ENCODE measurements at regions not wholly inside any gene's neighbourhood (a gene's known extent, or its start where the extent isn't known, plus 50 kb on each side); places are given as distances from the start of the nearest gene placed in this dataset.
"Not testable (repeated sequence)": the region's sequence is repeated elsewhere in the genome, so short reads cannot be mapped to it uniquely, and the experiment has no call there.

DNA sequence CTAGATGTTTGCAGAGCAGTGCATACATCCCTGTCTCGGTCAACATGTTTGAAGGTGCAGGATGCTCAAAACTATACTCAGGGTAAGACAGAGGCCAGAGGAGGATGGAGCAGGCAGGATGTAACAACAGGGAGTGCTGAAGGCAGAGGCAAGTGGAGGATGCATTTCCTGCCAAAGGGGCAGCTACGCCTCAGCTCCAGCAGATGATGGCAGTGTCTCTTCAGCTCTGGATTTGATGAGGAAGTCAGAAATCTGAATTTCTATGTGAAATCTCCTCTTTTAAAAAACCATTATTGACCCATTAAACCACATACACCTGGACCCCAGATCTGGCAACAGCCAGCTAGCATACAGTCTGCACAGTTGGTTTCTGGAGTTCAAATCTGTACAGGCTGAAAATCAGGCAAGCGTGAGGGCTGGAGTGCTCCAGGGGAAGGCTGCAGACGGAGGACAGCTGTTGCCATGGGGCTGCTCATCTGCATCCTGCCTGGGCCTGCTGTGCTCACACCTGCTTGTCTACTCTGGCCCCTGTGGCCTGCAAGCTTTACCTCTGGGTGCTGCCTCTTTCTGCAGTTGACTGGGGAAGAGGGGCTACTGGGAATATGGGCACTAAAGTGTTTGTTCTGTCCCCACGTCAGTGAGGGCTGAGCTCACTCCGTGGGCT, 152.9 kb upstream of the SLC28A3 start:
- DNase-seq = no peak
- intact Hi-C loops (cut with DNase I) = no loop called here

GRCh38 chr9:84499969-84500582, 159.5 kb upstream of the SLC28A3 start:
- intact Hi-C loops (cut with DNase I) = no loop called here

GRCh38 chr9:84500826-84501225, 160.3 kb upstream of the SLC28A3 start:
- intact Hi-C loops (cut with DNase I) = no loop called here
- no peak for DNase-seq

More at GRCh38 chr9:84499969-84500582, 159.5 kb upstream of the SLC28A3 start:
- no peak for DNase-seq

GRCh38 chr9:84501587-84501986, 161.0 kb upstream of the SLC28A3 start:
- intact Hi-C loops (cut with DNase I) = no loop called here
- DNase-seq = no peak

DNA sequence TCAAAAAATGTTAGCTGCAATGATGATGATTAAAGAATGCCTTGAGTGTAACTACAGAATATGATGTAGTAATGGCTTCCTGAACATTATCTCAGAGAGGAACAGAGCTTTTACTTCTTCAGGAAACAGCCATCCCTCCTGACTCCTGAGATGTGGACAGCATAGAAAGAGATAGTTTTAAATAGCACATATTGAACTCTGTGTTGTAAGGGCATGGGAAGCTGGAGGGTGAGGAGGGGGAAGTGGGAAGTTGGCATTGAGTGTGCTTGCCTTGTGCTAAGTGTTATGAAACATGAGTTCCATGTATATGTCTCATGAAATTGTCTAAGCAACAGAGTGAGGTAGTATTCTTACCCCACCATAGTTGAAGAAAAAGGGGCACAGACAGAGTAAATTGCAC, 161.5 kb upstream of the SLC28A3 start:
- intact Hi-C loops (cut with DNase I) = no loop called here

GRCh38 chr9:84504360-84504759, 163.8 kb upstream of the SLC28A3 start:
- intact Hi-C loops (cut with DNase I) = no loop called here
- no peak for DNase-seq

More for the DNA sequence above, 161.5 kb upstream of the SLC28A3 start:
- DNase-seq = no peak

GRCh38 chr9:84511651-84512050, 157.9 kb upstream of the NTRK2 start:
- no peak for DNase-seq
- intact Hi-C loops (cut with DNase I) = no loop called here

GRCh38 chr9:84512493-84512892, 157.0 kb upstream of the NTRK2 start:
- intact Hi-C loops (cut with DNase I) = no loop called here
- DNase-seq = no peak

- DNase-seq = no peak
- intact Hi-C loops (cut with DNase I) = no loop called here
Observed at GRCh38 chr9:84513473-84513872, 156.1 kb upstream of the NTRK2 start.

GRCh38 chr9:84513979-84514378, 155.6 kb upstream of the NTRK2 start:
- intact Hi-C loops (cut with DNase I) = no loop called here
- DNase-seq = no peak

DNA sequence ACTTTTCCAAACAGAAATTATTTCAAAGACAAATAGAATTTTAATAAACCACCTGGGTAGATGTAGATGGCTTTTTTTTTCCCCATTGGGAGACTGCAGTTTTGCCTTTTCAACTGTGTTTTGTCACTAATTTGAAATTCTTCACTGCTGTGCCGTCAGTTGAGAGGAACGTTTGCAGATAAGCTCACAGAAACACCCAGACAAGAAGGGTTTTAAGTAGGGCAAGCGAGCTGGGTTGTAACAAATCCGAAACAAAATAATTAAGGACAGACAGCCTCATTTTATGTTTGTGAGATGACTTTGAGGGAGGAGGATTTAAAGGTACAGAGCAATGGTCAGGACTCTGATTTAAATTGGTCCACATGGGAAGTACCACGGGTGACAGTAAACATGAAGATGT, 155.1 kb upstream of the NTRK2 start:
- intact Hi-C loops (cut with DNase I) = no loop called here
- no peak for DNase-seq

GRCh38 chr9:84517026-84517425, 152.5 kb upstream of the NTRK2 start:
- DNase-seq = no peak
- intact Hi-C loops (cut with DNase I) = no loop called here

DNA sequence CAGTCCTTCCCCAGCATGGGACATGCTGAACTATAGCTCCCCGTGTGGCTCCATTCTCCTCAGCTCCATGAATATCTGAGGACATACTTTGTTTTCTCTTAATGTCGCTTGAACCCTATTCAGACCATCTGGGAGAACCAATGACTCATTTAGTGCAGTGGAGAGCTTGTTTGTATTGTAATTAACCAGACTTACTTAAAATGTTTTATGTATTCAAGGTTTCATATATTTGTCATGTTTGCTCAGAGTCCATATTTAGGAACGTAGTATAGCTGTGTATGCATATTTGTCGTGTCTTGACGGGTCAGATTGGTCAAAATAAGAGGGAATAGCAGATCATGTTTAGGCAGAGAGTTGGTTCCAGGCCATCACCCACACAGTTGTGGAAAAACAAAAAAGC, 150.1 kb upstream of the NTRK2 start:
- intact Hi-C loops (cut with DNase I) = no loop called here
- DNase-seq = no peak

DNA sequence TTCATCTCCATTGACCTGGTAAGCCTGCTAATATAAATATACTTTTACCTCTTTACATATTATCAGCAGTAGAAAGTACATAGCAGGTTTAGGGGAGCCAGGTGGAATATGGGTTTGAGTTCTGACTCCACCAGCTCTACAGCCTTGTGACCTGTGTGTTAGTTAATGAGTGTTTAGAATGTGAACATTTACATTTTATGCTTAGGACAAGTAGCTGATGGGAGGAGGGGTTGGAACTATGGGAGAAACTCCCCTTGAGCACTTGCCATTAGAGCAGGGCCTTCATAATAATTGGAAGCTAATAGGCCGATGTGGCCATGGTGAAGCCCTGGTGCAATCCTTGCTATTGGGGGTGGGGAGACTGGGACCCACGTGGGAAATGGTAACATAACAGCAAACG, 148.3 kb upstream of the NTRK2 start:
- intact Hi-C loops (cut with DNase I) = no loop called here
- no peak for DNase-seq

DNA sequence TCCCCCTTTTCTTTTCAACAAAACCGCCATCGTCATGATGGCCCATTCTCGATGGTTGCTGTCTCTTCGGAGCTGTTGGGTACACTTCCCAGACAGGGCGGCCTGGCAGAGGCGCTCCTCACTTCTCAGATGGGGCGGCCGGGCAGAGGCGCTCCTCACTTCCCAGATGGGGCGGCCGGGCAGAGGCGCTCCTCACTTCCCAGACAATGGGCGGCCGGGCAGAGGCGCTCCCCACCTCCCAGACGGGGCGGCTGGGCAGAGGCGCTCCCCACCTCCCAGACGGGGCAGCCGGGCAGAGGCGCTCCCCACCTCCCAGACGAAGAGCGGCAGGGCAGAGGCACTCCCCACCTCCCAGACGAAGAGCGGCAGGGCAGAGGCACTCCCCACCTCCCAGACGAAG, 143.3 kb upstream of the NTRK2 start:
- DNase-seq; intact Hi-C loops (cut with DNase I): not testable (repeated sequence)

GRCh38 chr9:84527060-84527720, 142.3 kb upstream of the NTRK2 start:
- intact Hi-C loops (cut with DNase I); DNase-seq: not testable (repeated sequence)

DNA sequence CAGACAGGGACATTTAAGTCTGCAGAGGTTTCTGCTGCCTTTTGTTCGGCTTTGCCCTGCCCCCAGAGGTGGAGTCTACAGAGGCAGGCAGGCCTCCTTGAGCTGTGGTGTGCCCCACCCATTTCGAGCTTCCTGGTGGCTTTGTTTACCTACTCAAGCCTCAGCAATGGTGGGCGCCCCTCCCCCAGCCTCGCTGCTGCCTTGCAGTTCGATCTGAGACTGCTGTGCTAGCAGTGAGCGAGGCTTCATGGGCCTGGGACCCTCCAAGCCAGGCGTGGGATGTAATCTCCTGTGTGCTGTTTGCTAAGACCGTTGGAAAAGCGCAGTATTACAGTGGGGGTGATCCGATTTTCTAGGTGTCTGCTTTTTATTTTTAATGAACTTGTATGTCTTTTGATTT, 133.6 kb upstream of the NTRK2 start:
- DNase-seq; intact Hi-C loops (cut with DNase I): not testable (repeated sequence)

DNA sequence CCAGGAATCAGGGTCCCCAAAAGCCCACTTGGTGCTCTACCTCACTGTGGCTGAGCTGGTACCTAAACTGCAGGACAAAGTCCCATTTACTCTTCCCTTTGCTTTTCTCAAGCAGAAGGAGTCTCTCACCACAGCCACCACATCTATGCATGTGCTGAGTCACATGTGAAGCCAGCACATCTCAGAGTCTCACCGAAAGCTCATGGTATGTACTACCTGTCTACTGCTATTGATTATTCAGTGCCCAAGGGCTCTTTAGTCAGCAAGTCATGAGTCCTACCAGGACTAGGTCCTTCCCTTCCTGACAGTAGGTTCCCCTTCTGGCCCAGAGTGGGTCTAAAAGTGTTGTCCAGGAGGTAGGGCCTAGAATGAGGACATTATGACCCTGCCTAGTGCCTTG, 130.7 kb upstream of the NTRK2 start:
- no peak for DNase-seq
- intact Hi-C loops (cut with DNase I) = no loop called here

DNA sequence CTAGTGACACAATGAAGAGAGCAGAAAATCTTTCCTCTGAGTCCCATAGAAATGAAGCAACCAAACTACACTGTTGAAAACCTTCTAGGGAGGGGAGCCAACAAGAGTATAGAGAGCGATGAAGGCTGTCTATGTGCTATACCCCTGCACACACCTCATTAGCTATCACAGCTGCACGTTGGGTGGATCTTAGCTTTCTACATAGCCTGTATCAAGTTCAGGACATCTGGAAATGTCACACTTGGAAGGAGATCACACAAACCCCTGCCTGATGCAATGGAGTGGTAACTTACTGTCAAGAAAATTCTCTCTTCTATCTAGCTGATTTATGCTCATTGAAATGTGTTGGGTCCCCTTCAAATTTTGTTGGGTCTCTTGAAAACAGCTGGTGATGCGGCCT, 127.0 kb upstream of the NTRK2 start:
- DNase-seq = no peak
- intact Hi-C loops (cut with DNase I) = no loop called here

- intact Hi-C loops (cut with DNase I) = no loop called here
- no peak for DNase-seq
Observed at GRCh38 chr9:84554069-84554664, 115.4 kb upstream of the NTRK2 start.
